ENCODE measurements at regions not wholly inside any gene's neighbourhood (a gene's known extent, or its start where the extent isn't known, plus 50 kb on each side); places are given as distances from the start of the nearest gene placed in this dataset.

DNA sequence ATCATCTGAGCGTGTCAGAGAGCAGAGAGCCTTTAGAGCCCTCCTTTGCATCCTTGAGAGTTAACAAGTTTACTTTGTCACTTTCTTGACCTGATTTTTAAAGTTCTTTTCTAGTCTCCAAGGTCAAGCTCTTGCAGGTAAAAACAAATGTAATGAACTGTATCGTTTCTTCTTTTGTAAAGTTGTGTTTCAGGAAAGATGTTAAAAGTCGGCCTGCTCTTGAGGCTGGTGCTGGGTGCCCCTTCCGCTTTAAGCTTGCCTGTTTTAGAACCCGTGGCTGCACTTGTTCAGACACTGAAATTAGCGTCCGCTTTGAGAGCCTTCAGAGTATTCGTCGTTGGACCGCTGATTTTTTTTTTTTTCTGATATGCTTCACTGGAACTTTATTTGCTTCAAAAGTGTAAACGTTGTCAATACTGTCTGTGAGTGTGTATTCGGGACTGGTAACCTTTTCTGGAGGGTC, 52.6 kb upstream of the ULK4 start:
- no peak for DNase-seq (ENCODE audit: low spot score)
- Histone ChIP-seq H3K27ac (ENCODE audit: low read depth in 1 of 2, low read length in 2 of 2) (peak overlapping the region; percentile 89 to 91), H3K9ac (ENCODE audit: low read depth in 1 of 2, low read length in 2 of 2) (peak overlapping the region; percentile 88 to 94), H3K9me3 (ENCODE audit: control insufficient read depth in 4 of 4, low read length in 3 of 4) (no peaks in the 10 kb centered on the region), H3K4me1 (ENCODE audit: control insufficient read depth in 4 of 4, insufficient read depth in 4 of 4, low read length in 3 of 4) (peaks cover 9 to 39% (median 25%) of the 10 kb centered on the region in 4 donors), H3K4me3 (ENCODE audit: low read depth in 1 of 3, low read length in 3 of 3) (peak overlapping the region; percentile 50 to 92 (median 80)), H3K36me3 (ENCODE audit: control insufficient read depth in 4 of 4, insufficient read depth in 3 of 4, low read depth in 1 of 4, low read length in 3 of 4) (no peaks in the 10 kb centered on the region), H3K27me3 (ENCODE audit: control insufficient read depth in 4 of 4, insufficient read depth in 4 of 4, low read length in 3 of 4) (no peaks in the 10 kb centered on the region)
- under 1% methylated on average over 12 of the region's 12 CpGs for WGBS
- TF ChIP-seq RXRA (IDR thresholded peaks at IDR 0.05) (no peak), NR2F2 (IDR thresholded peaks at IDR 0.05) (no peak), CTCF (IDR thresholded peaks at IDR 0.05; ENCODE audit: low read depth, low read length, missing input control) (no peak)

GRCh38 chr3:42013691-42014457, 52.0 kb upstream of the ULK4 start:
- H3K4me3 ChIP-seq (ENCODE audit: low read depth in 1 of 3, low read length in 3 of 3), result peak overlapping the region; percentile 50 to 92 (median 80)
- peak; percentile 49 for DNase-seq (ENCODE audit: low spot score)
- H3K27ac ChIP-seq (ENCODE audit: low read depth in 1 of 2, low read length in 2 of 2), result peak overlapping the region; percentile 89 to 91
- TF ChIP-seq FOXA1 (IDR thresholded peaks at IDR 0.05) (no peak), NR2F2 (IDR thresholded peaks at IDR 0.05) (no peak), CTCF (IDR thresholded peaks at IDR 0.05; ENCODE audit: low read depth, low read length, missing input control) (peak; percentile 0), YY1 (IDR thresholded peaks at IDR 0.05) (no peak), GABPA (IDR thresholded peaks at IDR 0.05 in 1 of 2, conservative IDR thresholded peaks at IDR 0.05 in 1 of 2) (no peak), RAD21 (IDR thresholded peaks at IDR 0.05) (peak in 1 of 2 donors; percentile 28), SP1 (IDR thresholded peaks at IDR 0.05) (no peak), HNF4G (IDR thresholded peaks at IDR 0.05) (no peak)
- TF ChIP-seq, protein P1, sequence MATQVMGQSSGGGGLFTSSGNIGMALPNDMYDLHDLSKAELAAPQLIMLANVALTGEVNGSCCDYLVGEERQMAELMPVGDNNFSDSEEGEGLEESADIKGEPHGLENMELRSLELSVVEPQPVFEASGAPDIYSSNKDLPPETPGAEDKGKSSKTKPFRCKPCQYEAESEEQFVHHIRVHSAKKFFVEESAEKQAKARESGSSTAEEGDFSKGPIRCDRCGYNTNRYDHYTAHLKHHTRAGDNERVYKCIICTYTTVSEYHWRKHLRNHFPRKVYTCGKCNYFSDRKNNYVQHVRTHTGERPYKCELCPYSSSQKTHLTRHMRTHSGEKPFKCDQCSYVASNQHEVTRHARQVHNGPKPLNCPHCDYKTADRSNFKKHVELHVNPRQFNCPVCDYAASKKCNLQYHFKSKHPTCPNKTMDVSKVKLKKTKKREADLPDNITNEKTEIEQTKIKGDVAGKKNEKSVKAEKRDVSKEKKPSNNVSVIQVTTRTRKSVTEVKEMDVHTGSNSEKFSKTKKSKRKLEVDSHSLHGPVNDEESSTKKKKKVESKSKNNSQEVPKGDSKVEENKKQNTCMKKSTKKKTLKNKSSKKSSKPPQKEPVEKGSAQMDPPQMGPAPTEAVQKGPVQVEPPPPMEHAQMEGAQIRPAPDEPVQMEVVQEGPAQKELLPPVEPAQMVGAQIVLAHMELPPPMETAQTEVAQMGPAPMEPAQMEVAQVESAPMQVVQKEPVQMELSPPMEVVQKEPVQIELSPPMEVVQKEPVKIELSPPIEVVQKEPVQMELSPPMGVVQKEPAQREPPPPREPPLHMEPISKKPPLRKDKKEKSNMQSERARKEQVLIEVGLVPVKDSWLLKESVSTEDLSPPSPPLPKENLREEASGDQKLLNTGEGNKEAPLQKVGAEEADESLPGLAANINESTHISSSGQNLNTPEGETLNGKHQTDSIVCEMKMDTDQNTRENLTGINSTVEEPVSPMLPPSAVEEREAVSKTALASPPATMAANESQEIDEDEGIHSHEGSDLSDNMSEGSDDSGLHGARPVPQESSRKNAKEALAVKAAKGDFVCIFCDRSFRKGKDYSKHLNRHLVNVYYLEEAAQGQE (IDR thresholded peaks at IDR 0.05), result no peak
- TF ChIP-seq, protein P2, sequence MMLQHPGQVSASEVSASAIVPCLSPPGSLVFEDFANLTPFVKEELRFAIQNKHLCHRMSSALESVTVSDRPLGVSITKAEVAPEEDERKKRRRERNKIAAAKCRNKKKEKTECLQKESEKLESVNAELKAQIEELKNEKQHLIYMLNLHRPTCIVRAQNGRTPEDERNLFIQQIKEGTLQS (IDR thresholded peaks at IDR 0.05), result no peak
- H3K27me3 ChIP-seq (ENCODE audit: control insufficient read depth in 4 of 4, insufficient read depth in 4 of 4, low read length in 3 of 4), result no peaks in the 10 kb centered on the region
- H3K4me1 ChIP-seq (ENCODE audit: control insufficient read depth in 4 of 4, insufficient read depth in 4 of 4, low read length in 3 of 4), result peaks cover 9 to 33% (median 22%) of the 10 kb centered on the region in 4 donors
- WGBS, result under 1% methylated on average over 103 of the region's 103 CpGs
- peak overlapping the region; percentile 88 to 94 for H3K9ac ChIP-seq (ENCODE audit: low read depth in 1 of 2, low read length in 2 of 2)
- H3K9me3 ChIP-seq (ENCODE audit: control insufficient read depth in 4 of 4, low read length in 3 of 4), result no peaks in the 10 kb centered on the region
- no peaks in the 10 kb centered on the region for H3K36me3 ChIP-seq (ENCODE audit: control insufficient read depth in 4 of 4, insufficient read depth in 3 of 4, low read depth in 1 of 4, low read length in 3 of 4)

Data from liver (tissue), 8 donors.